DND-41 (cell line): ENCODE measurements at regions not wholly inside any gene's neighbourhood (a gene's known extent, or its start where the extent isn't known, plus 50 kb on each side); places are given as distances from the start of the nearest gene placed in this dataset.

Experiments used
- EZH2 ChIP-seq: IDR thresholded peaks from 3 replicates; pipeline ENCODE4 v1.6.1; 2012; ENCODE audit warnings: borderline replicate concordance, low read depth, mild to moderate bottlenecking, moderate library complexity, low read length, inconsistent platforms; ENCODE audit not compliant: severe bottlenecking
- TF ChIP-seq, protein P1 (sequence below): IDR thresholded peaks from 2 replicates; pipeline ENCODE4 v1.5.1; 2012; ENCODE audit warnings: borderline replicate concordance, low read length, moderate library complexity, mild to moderate bottlenecking; ENCODE audit not compliant: poor library complexity, severe bottlenecking; ENCODE audit errors: extremely low read depth

DNA sequence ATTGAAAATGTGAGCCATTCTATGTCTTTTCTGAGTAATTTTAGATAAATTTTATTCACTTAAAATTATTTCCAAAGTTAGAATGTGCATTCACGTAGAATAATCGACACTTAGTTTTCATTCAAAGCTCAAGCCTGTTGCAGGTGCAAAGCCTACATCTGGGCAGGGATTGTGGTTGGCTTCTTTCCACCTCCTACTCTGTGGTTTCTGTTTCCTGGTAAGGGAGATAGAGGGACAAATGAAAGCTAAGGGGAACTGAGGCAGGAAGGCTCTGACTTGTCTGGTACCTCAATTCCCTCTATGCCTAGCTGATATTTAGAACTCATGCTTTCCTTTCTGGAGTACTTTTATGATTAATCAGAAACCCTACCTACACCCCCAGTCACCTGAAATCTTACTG, 251.2 kb upstream of the DPYD start:
- TF ChIP-seq, protein P1, sequence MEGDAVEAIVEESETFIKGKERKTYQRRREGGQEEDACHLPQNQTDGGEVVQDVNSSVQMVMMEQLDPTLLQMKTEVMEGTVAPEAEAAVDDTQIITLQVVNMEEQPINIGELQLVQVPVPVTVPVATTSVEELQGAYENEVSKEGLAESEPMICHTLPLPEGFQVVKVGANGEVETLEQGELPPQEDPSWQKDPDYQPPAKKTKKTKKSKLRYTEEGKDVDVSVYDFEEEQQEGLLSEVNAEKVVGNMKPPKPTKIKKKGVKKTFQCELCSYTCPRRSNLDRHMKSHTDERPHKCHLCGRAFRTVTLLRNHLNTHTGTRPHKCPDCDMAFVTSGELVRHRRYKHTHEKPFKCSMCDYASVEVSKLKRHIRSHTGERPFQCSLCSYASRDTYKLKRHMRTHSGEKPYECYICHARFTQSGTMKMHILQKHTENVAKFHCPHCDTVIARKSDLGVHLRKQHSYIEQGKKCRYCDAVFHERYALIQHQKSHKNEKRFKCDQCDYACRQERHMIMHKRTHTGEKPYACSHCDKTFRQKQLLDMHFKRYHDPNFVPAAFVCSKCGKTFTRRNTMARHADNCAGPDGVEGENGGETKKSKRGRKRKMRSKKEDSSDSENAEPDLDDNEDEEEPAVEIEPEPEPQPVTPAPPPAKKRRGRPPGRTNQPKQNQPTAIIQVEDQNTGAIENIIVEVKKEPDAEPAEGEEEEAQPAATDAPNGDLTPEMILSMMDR, result no peak
- TF ChIP-seq EZH2, result no peak
